Neural progenitor cell (in vitro differentiated cells): ENCODE measurements at regions not wholly inside any gene's neighbourhood (a gene's known extent, or its start where the extent isn't known, plus 50 kb on each side); places are given as distances from the start of the nearest gene placed in this dataset.

Experiments
- DNase-seq: peaks from one replicate; pipeline ENCODE4 v3.0.0-alpha.2; 2016; ENCODE audit warnings: low spot score
- H2AFZ ChIP-seq: fragments of 200-600 bp; sonication (generic); replicated peaks from 2 replicates; pipeline ENCODE4 v1.6.1; 2016; ENCODE audit warnings: antibody characterized with exemption
- H3F3A ChIP-seq: fragments of 200-600 bp; sonication (generic); 2 replicates; pipeline ENCODE4 v1.6.1; 2016; ENCODE audit warnings: antibody characterized with exemption, low read depth
- H3K27ac ChIP-seq: fragments of 200-600 bp; sonication (generic); 2 replicates; pipeline ENCODE4 v1.5.1; 2016; ENCODE audit warnings: mild to moderate bottlenecking
- H3K27me3 ChIP-seq: fragments of 200-600 bp; sonication (generic); 2 replicates; pipeline ENCODE4 v1.6.1; 2016; ENCODE audit warnings: mild to moderate bottlenecking, moderate library complexity
- H3K36me3 ChIP-seq: fragments of 200-600 bp; sonication (generic); 2 replicates; pipeline ENCODE4 v1.5.1; 2016
- H3K4me1 ChIP-seq: fragments of 200-600 bp; sonication (generic); 2 replicates; pipeline ENCODE4 v1.6.1; 2016; ENCODE audit warnings: mixed run types
- H3K4me2 ChIP-seq: fragments of 200-600 bp; sonication (generic); 2 replicates; pipeline ENCODE4 v1.6.1; 2016
- H3K4me3 ChIP-seq: fragments of 200-600 bp; sonication (generic); 2 replicates; pipeline ENCODE4 v1.5.1; 2016
- H3K79me2 ChIP-seq: fragments of 200-600 bp; sonication (generic); 2 replicates; pipeline ENCODE4 v1.6.1; 2016; ENCODE audit warnings: low read depth
- H3K9ac ChIP-seq: fragments of 200-600 bp; sonication (generic); 2 replicates; pipeline ENCODE4 v1.6.1; 2016
- H3K9me3 ChIP-seq: fragments of 200-600 bp; sonication (generic); 2 replicates; pipeline ENCODE4 v1.5.1; 2016; ENCODE audit warnings: low read depth
- H4K20me1 ChIP-seq: fragments of 200-600 bp; sonication (generic); 2 replicates; pipeline ENCODE4 v1.6.1; 2016; ENCODE audit warnings: low read depth
- H3K27ac Mint-ChIP-seq: 3 replicates; pipeline ENCODE4 v1.8.0; 2021; ENCODE audit warnings: mixed read lengths
- H3K27me3 Mint-ChIP-seq: 2 replicates; pipeline ENCODE4 v1.8.0; 2022; ENCODE audit warnings: low read depth, mild to moderate bottlenecking, inconsistent platforms, moderate library complexity, mixed read lengths; ENCODE audit not compliant: insufficient read depth
- H3K36me3 Mint-ChIP-seq: 3 replicates; pipeline ENCODE4 v1.8.0; 2021; ENCODE audit warnings: mixed read lengths
- H3K4me1 Mint-ChIP-seq: 3 replicates; pipeline ENCODE4 v1.8.0; 2021; ENCODE audit warnings: mixed read lengths
- H3K4me3 Mint-ChIP-seq: 3 replicates; pipeline ENCODE4 v1.8.0; 2021; ENCODE audit warnings: mild to moderate bottlenecking, moderate library complexity, mixed read lengths
- H3K9me3 Mint-ChIP-seq: 3 replicates; pipeline ENCODE4 v1.8.0; 2020; ENCODE audit warnings: mixed read lengths
- CTCF ChIP-seq: fragments of 200-600 bp; sonication (generic); IDR thresholded peaks from 2 replicates; pipeline ENCODE4 v1.5.1; 2017; ENCODE audit warnings: antibody characterized with exemption, mild to moderate bottlenecking
- EZH2 ChIP-seq: fragments of 200-600 bp; sonication (generic); IDR thresholded peaks from 2 replicates; pipeline ENCODE4 v1.6.1; 2017; ENCODE audit warnings: antibody characterized with exemption, mild to moderate bottlenecking, moderate library complexity
- EZH2phosphoT487 ChIP-seq: fragments of 200-600 bp; sonication (generic); IDR thresholded peaks from 2 replicates; pipeline ENCODE4 v1.6.1; 2017; ENCODE audit warnings: antibody characterized with exemption

- Histone ChIP-seq H3K79me2 (no peaks in the 10 kb centered on the region), H3K4me1 (peaks cover 15% of the 10 kb centered on the region), H3K27ac (no peak overlapping the region), H4K20me1 (no peaks in the 10 kb centered on the region), H3K4me3 (no peak overlapping the region), H3K4me2 (no peak overlapping the region), H3F3A (peaks cover 2% of the 10 kb centered on the region), H2AFZ (no peak overlapping the region), H3K36me3 (peaks cover 2% of the 10 kb centered on the region), H3K9me3 (no peaks in the 10 kb centered on the region), H3K27me3 (no peaks in the 10 kb centered on the region), H3K9ac (no peak overlapping the region)
- no peak overlapping the region for H3K4me3 Mint-ChIP-seq
- H3K9me3 Mint-ChIP-seq: peaks cover 8% of the 10 kb centered on the region
- H3K27ac Mint-ChIP-seq: no peak overlapping the region
- DNase-seq: no peak
- H3K27me3 Mint-ChIP-seq: peaks cover 25% of the 10 kb centered on the region
- TF ChIP-seq EZH2 (no peak), EZH2phosphoT487 (no peak), CTCF (no peak)
- H3K4me1 Mint-ChIP-seq: peaks cover 25% of the 10 kb centered on the region
- no peaks in the 10 kb centered on the region for H3K36me3 Mint-ChIP-seq
These were observed 100.0 kb upstream of the DBX1 start for GRCh38 chr11:20260307-20260706.

- TF ChIP-seq CTCF: no peak
- no peak for TF ChIP-seq EZH2
- no peak for TF ChIP-seq EZH2phosphoT487
- Mint-ChIP-seq H3K4me3 (no peak overlapping the region), H3K9me3 (peaks cover 8% of the 10 kb centered on the region), H3K36me3 (no peaks in the 10 kb centered on the region), H3K4me1 (peaks cover 30% of the 10 kb centered on the region), H3K27ac (no peak overlapping the region), H3K27me3 (peaks cover 28% of the 10 kb centered on the region)
- no peak for DNase-seq
- H3K9ac ChIP-seq: no peak overlapping the region
- peaks cover 2% of the 10 kb centered on the region for H3K36me3 ChIP-seq
- H3K4me2 ChIP-seq: no peak overlapping the region
- no peak overlapping the region for H2AFZ ChIP-seq
- no peaks in the 10 kb centered on the region for H4K20me1 ChIP-seq
- H3K27me3 ChIP-seq: no peaks in the 10 kb centered on the region
- H3K4me1 ChIP-seq: peaks cover 21% of the 10 kb centered on the region
- no peak overlapping the region for H3K4me3 ChIP-seq
- no peaks in the 10 kb centered on the region for H3K79me2 ChIP-seq
- no peaks in the 10 kb centered on the region for H3K9me3 ChIP-seq
- H3K27ac ChIP-seq: no peak overlapping the region
- peaks cover 10% of the 10 kb centered on the region for H3F3A ChIP-seq
These were observed 99.2 kb upstream of the DBX1 start for GRCh38 chr11:20259506-20259905.

GRCh38 chr11:20258376-20258895 is 98.2 kb upstream of the DBX1 start:
- Histone ChIP-seq H3K27ac (no peak overlapping the region), H3K36me3 (peaks cover 2% of the 10 kb centered on the region), H4K20me1 (no peaks in the 10 kb centered on the region), H3K79me2 (no peaks in the 10 kb centered on the region), H3K4me1 (peaks cover 16% of the 10 kb centered on the region), H3F3A (peaks cover 10% of the 10 kb centered on the region), H3K4me3 (no peak overlapping the region), H3K9me3 (no peaks in the 10 kb centered on the region), H3K4me2 (no peak overlapping the region), H2AFZ (no peak overlapping the region), H3K9ac (no peak overlapping the region), H3K27me3 (no peaks in the 10 kb centered on the region)
- TF ChIP-seq EZH2phosphoT487 (no peak), CTCF (no peak), EZH2 (no peak)
- H3K4me1 Mint-ChIP-seq: peaks cover 33% of the 10 kb centered on the region
- H3K27me3 Mint-ChIP-seq: peaks cover 38% of the 10 kb centered on the region
- no peaks in the 10 kb centered on the region for H3K36me3 Mint-ChIP-seq
- no peak overlapping the region for H3K27ac Mint-ChIP-seq
- no peak for DNase-seq
- peaks cover 8% of the 10 kb centered on the region for H3K9me3 Mint-ChIP-seq
- H3K4me3 Mint-ChIP-seq: no peak overlapping the region
